Muscle layer of duodenum (tissue), 2 donors: ENCODE measurements at regions not wholly inside any gene's neighbourhood (a gene's known extent, or its start where the extent isn't known, plus 50 kb on each side); places are given as distances from the start of the nearest gene placed in this dataset.

Experiments
- H3K27ac ChIP-seq: one replicate; pipeline ENCODE4 v1.7.0; 2013; ENCODE audit warnings: mild to moderate bottlenecking, low read length
- H3K27me3 ChIP-seq: one replicate; pipeline ENCODE4 v1.7.0; 2013; ENCODE audit warnings: low read depth, mild to moderate bottlenecking, control low read depth, low read length
- H3K36me3 ChIP-seq, 2 donors: one replicate each; pipeline ENCODE4 v1.7.0; 2013; ENCODE audit warnings: low read length in 2 of 2, control low read depth in 1 of 2, mild to moderate bottlenecking in 1 of 2; ENCODE audit not compliant: insufficient read depth in 2 of 2, control insufficient read depth in 1 of 2
- H3K4me1 ChIP-seq, 2 donors: one replicate each; pipeline ENCODE4 v1.7.0; 2013; ENCODE audit warnings: low read length in 2 of 2, mild to moderate bottlenecking in 2 of 2, control low read depth in 1 of 2, moderate library complexity in 1 of 2; ENCODE audit not compliant: insufficient read depth in 2 of 2, control insufficient read depth in 1 of 2
- H3K4me3 ChIP-seq, 2 donors: one replicate each; pipeline ENCODE4 v1.7.0; 2013; ENCODE audit warnings: low read length in 2 of 2, low read depth in 1 of 2, mild to moderate bottlenecking in 1 of 2
- H3K9me3 ChIP-seq, 2 donors: one replicate each; pipeline ENCODE4 v1.7.0; 2013; ENCODE audit warnings: low read length in 2 of 2, control low read depth in 1 of 2, mild to moderate bottlenecking in 1 of 2; ENCODE audit not compliant: control insufficient read depth in 1 of 2
- donor health status: healthy.

DNA sequence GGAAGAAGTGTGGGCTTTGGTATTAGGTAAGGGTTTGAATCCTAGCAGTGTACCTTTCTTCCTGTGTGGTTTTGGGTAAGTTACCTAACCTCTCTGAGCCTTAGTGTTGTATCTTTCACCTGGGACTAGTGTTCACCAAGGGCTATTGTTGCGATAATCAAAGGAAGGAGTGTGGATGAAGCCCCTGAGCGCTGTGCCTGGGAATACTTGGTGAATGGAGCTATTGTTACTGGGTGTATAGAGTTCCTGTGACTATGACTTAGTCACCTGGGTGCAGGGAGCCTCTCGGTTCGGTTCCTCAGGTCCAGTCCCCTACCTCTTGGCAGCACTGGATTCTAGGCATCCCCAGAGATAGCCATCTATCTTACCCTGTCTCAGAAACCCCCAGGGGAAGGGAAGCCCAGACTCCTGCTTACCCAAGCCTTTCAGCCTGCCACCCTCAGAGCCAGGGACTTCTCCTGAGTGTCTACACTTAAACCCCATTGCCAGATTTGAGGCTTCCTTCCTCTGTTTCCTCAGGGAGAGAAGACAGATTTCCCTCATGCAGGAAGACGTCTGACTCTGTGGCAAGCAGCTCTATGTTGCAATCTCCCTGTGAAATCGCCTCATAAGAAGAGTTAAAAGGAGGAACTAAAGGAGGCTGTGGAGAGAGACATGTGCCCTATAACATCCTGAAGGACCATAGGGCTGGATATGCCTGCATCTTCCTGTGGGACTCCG, 181.0 kb upstream of the PITX1 start:
- no peaks in the 10 kb centered on the region for H3K9me3 ChIP-seq
- H3K27ac ChIP-seq: no peak overlapping the region
- H3K36me3 ChIP-seq: no peaks in the 10 kb centered on the region
- H3K4me1 ChIP-seq: peaks cover 5 to 10% of the 10 kb centered on the region in 2 donors
- H3K4me3 ChIP-seq: no peak overlapping the region
- H3K27me3 ChIP-seq: no peaks in the 10 kb centered on the region

GRCh38 chr5:135213466-135214239, 179.6 kb upstream of the PITX1 start:
- peaks cover 5 to 23% of the 10 kb centered on the region in 2 donors for H3K4me1 ChIP-seq
- no peak overlapping the region for H3K4me3 ChIP-seq
- H3K27me3 ChIP-seq: no peaks in the 10 kb centered on the region
- H3K9me3 ChIP-seq: no peaks in the 10 kb centered on the region
- H3K36me3 ChIP-seq: no peaks in the 10 kb centered on the region
- no peak overlapping the region for H3K27ac ChIP-seq

DNA sequence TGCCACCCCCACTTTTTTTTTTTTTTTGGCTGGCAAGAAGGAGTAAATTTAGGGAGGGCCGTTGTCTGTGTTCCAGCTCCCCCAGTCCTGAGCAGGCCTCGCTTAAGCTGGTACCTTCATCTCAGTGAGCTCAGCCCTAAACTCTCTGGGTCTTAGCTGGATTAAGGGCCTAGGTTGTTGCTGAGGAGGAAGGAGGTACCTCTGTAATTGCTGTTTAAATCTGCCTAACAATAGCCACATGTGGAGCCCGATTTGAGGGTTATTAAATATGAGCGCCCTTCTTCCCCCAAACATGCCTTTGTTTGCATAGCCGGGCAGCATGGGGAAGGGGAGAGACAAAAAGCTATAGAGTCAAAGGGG, 179.0 kb upstream of the PITX1 start:
- Histone ChIP-seq H3K36me3 (no peaks in the 10 kb centered on the region), H3K27me3 (no peaks in the 10 kb centered on the region), H3K4me1 (peaks cover 5 to 23% of the 10 kb centered on the region in 2 donors), H3K4me3 (no peak overlapping the region), H3K27ac (no peak overlapping the region), H3K9me3 (no peaks in the 10 kb centered on the region)

GRCh38 chr5:135212361-135213026, 178.5 kb upstream of the PITX1 start:
- Histone ChIP-seq H3K27ac (no peak overlapping the region), H3K36me3 (no peaks in the 10 kb centered on the region), H3K4me1 (peaks cover 5 to 23% of the 10 kb centered on the region in 2 donors), H3K4me3 (no peak overlapping the region), H3K9me3 (no peaks in the 10 kb centered on the region), H3K27me3 (no peaks in the 10 kb centered on the region)

- H3K4me1 ChIP-seq: peaks cover 5 to 23% of the 10 kb centered on the region in 2 donors
- H3K27me3 ChIP-seq: no peaks in the 10 kb centered on the region
- H3K36me3 ChIP-seq: no peaks in the 10 kb centered on the region
- H3K9me3 ChIP-seq: no peaks in the 10 kb centered on the region
- H3K4me3 ChIP-seq: no peak overlapping the region
- no peak overlapping the region for H3K27ac ChIP-seq
These were observed 177.8 kb upstream of the PITX1 start for GRCh38 chr5:135211791-135212190.

- Histone ChIP-seq H3K27me3 (no peaks in the 10 kb centered on the region), H3K36me3 (no peaks in the 10 kb centered on the region), H3K4me1 (peaks cover 5 to 23% of the 10 kb centered on the region in 2 donors), H3K27ac (no peak overlapping the region), H3K9me3 (no peaks in the 10 kb centered on the region), H3K4me3 (no peak overlapping the region)
These were observed 177.2 kb upstream of the PITX1 start for GRCh38 chr5:135211083-135211790.

- H3K4me3 ChIP-seq: no peak overlapping the region
- no peaks in the 10 kb centered on the region for H3K9me3 ChIP-seq
- H3K27me3 ChIP-seq: no peaks in the 10 kb centered on the region
- H3K36me3 ChIP-seq: no peaks in the 10 kb centered on the region
- no peak overlapping the region for H3K27ac ChIP-seq
- peaks cover 5 to 23% of the 10 kb centered on the region in 2 donors for H3K4me1 ChIP-seq
These were observed 176.4 kb upstream of the PITX1 start for GRCh38 chr5:135210286-135211055.

- Histone ChIP-seq H3K36me3 (no peaks in the 10 kb centered on the region), H3K4me3 (no peak overlapping the region), H3K27me3 (no peaks in the 10 kb centered on the region), H3K4me1 (peaks cover 5 to 23% of the 10 kb centered on the region in 2 donors), H3K9me3 (no peaks in the 10 kb centered on the region), H3K27ac (peak overlapping the region; percentile 3)
These were observed 175.1 kb upstream of the PITX1 start for GRCh38 chr5:135208903-135209721.

- Histone ChIP-seq H3K9me3 (no peaks in the 10 kb centered on the region), H3K36me3 (no peaks in the 10 kb centered on the region), H3K27me3 (no peaks in the 10 kb centered on the region), H3K4me3 (no peak overlapping the region), H3K4me1 (peaks cover 5 to 23% of the 10 kb centered on the region in 2 donors), H3K27ac (no peak overlapping the region)
These were observed 174.5 kb upstream of the PITX1 start for GRCh38 chr5:135208555-135208902.

DNA sequence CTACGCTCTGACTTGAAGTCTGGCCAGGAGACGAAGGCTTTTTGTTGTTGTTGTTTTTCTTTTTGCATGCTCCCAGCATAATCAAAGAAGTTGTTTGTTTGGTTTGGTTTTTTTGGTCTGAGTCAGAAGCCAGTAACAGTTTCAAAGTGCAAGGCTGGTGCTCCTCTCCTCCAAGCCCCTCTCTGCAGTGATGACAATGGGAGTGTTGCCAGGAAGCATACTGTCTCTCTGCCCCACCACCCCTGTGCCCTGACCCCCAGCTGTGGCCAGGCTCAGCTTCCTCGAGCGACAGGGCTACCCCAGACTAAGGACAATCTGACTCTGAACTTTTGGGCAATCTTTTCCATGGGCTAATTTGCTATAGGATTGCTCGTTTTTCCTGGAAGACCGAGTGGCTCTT, 173.8 kb upstream of the PITX1 start:
- no peaks in the 10 kb centered on the region for H3K9me3 ChIP-seq
- peaks cover 5 to 23% of the 10 kb centered on the region in 2 donors for H3K4me1 ChIP-seq
- no peaks in the 10 kb centered on the region for H3K36me3 ChIP-seq
- H3K4me3 ChIP-seq: no peak overlapping the region
- H3K27me3 ChIP-seq: no peaks in the 10 kb centered on the region
- H3K27ac ChIP-seq: no peak overlapping the region
